ELR (cell line): ENCODE measurements at regions not wholly inside any gene's neighbourhood (a gene's known extent, or its start where the extent isn't known, plus 50 kb on each side); places are given as distances from the start of the nearest gene placed in this dataset.
"Not testable (repeated sequence)": the region's sequence is repeated elsewhere in the genome, so short reads cannot be mapped to it uniquely, and the experiment has no call there.

Experiments used
- DNase-seq: peaks from one replicate; pipeline ENCODE4 v3.0.0-alpha.2; 2015; ENCODE audit warnings: low read depth

- no peak for DNase-seq
These were observed 145.0 kb upstream of the GRK3 start for GRCh38 chr22:25419247-25420113.

- DNase-seq: not testable (repeated sequence)
These were observed 144.4 kb upstream of the GRK3 start for GRCh38 chr22:25420114-25420441.

- no peak for DNase-seq
These were observed 144.0 kb upstream of the GRK3 start for GRCh38 chr22:25420471-25420924.

- no peak for DNase-seq
These were observed 143.3 kb upstream of the GRK3 start for GRCh38 chr22:25420925-25421904.

- DNase-seq: peak; percentile 15
These were observed 137.8 kb upstream of the GRK3 start for GRCh38 chr22:25426530-25427308.

DNA sequence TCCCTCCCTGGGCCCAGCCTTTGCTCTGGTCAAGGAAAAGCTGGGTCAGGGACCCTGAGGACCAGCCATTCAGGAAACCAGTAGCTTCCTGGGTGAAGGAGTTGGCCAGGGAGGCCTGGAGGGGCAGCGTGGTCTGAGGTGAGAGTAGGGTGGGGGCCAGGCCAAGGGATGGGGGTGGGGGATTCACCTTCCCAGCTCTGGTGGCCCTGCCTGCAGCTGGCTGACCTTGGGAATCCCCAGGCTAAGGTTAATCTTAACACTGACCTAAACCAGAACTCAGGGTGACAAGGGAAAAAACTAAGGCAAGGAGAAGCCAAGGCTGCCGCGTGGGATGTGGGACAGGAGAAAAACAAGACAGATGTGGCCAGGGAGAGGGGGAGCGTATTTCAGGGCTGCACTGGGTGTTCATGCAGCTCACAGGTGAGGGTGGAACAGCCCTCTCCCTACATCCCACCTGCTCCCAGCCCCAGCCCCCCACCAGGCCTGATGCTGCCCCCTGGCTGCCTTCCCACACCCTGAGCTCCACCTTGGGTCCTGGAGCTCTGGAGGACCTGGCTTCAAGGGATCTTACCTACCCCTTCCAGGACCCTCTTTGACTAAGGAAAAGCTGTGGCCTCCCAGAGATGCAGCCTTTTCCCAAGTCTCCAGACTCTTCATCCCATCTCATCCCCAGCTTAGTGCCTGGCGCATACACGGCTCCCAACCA lies 132.7 kb upstream of the GRK3 start:
- not testable (repeated sequence) for DNase-seq

- not testable (repeated sequence) for DNase-seq
These were observed 131.0 kb upstream of the GRK3 start for GRCh38 chr22:25433381-25433970.

DNA sequence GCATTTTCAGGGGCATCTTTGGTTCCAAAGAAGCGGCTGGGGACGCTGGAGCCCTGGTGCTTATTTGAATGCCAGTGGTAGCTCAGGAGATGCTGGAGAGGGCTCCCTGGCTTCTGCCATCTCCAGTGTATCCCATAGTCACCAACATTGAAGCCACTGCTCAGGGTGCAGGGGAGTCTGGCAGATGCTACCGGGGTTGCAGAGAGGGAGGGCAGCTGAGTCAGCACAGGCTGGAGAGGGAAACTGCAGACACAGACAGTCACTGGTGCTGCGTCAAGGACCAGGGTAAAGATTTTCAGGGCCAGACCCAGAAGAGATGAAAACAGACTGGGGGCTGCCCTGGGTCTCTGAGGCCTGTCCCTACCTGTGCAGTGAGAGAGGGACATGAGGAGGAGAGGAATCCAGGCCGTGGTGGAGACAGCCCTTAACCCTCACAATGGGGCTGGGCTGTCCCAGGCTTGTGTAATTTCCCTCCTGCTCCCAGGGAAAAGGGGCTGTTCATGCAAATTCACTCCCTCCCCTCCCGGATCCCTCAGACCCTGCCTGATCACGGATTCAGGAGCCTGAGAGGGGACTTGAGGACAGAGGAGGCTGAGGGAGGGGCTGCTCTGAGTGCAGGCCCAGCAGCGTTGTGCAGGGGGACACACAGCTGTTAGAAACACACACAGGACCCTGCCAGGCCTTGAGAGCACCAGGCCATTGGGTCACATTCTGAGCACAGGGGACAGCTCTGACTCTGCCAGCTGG lies 126.9 kb upstream of the GRK3 start:
- DNase-seq: no peak

- DNase-seq: no peak
These were observed 117.3 kb upstream of the GRK3 start for GRCh38 chr22:25447067-25447685.

DNA sequence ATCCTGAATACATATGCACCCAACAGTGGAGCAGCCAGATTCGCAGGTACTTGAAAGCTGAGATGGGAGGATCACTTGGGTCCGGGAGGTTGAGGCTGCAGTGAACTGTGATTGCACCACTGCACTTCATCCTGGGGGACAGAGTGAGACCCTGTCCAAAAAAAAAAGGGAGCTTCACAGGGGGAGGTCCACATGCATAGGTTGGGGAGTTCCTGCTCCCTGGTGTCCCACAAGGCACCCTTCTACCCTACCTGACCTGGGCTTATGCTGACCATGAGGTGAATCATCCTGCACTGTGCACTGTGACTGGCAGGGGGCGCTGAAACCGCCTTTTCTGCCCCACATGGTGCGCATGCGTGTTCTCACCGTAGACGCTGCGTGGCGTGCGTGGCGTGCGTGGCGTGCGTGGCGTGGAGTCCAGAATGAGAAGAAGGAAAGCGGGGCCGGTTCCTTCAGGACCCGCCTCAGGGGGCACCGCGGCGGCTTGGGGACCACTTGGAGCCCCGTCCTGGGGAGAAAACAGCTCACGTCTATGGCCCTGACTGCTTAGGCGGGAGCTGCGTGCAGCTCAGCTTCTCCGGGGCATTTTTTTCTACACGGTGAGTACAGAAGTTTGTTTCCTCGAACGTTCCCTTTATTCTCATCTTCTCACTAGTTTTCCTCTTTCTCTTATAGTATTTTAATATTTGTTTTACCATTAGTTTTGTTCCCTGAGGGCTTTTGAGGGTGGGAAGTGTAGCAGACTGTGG lies 116.6 kb upstream of the GRK3 start:
- DNase-seq: peak; percentile 85

GRCh38 chr22:25448435-25449051 lies 115.9 kb upstream of the GRK3 start:
- peak; percentile 41 for DNase-seq

DNA sequence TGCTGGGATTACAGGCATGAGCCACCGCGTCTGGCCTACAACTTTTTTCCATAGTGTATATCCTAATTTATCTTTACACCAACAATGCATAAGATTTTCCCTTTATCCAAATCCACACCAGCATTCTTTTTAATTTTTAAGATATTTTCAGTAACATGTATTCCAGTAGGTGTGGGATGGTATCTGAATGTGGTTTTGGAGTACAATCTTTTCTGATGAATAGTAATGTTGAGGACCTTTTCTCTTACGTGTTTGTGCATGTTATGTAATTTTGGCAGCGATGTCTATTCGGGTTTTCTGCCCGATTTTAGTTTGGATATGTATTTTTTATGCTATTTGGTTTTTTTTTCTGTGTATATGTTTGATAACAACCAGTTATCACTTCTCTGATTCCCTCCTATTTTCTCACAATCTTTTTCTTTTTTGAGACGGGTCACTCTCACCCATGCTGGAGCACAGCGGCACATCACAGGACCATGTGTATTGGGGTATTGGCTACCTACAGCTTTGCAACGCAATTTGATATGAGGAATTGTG lies 114.6 kb upstream of the GRK3 start:
- no peak for DNase-seq

DNA sequence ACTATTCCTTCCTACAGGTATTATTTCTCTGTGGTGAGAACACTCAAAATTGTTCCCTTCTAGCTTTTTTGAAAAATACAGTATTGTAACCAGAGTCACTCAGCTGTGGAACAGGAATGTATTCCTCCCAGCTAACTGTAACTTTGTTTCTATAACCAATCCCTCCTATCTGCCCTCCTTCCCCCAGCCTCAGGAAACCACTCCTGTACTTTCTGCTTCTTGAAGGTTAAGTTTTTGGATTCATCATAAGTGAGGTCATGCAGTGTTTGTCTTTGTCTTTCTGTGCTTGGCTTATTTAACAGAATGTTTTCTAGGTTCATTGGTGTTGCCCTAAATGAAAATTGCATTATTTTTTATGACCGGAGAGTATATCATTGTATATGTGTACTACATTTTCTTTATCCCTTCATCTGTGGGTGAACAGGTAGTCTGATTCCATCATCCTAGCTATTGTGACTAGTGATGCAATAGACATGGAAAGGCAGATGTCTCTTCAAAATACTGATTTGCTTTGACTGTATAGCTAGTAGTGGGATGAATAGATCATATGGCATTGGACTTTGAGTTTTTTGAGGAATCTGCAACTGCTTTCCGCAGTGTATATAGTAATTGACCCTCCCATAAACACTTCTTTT lies 112.9 kb upstream of the GRK3 start:
- no peak for DNase-seq

GRCh38 chr22:25452116-25452700 lies 112.3 kb upstream of the GRK3 start:
- DNase-seq: no peak

DNA sequence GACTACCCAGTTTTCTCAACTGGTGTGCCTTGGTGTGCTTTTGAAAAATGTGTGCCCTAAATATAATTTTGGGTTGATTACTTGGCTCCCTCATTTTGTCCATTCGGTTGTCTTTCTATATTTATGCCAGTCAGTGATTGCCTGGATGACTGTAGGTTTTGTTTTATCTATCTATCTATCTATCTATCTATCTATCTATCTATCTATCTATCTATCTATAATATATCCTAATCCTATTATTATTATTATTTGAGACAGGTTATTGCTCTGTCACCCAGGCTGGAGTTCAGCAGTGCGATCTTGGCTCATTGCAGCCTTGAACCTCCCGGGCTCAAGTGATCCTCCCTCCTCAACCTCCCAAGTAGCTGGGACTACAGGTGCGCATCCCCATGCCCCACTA lies 111.4 kb upstream of the GRK3 start:
- no peak for DNase-seq

DNA sequence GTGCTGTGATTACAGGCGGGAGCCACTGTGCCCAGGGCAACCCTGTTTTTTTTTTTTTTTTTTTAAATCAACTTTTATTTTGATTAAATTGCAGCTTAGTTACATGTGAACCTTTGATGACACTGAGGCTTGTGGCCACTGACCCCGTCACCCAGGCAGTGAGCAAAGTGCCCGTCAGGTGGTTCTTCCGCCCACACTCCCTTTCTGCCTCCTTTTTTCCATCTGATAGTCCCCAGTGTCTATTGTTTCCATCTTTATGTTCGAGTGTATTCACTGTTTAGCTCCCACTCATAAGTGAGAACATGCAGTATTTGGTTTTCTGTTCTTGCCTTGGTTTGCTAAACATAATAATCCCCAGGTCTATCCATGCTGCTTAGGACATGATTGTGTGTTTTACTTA lies 110.9 kb upstream of the GRK3 start:
- DNase-seq: no peak

DNA sequence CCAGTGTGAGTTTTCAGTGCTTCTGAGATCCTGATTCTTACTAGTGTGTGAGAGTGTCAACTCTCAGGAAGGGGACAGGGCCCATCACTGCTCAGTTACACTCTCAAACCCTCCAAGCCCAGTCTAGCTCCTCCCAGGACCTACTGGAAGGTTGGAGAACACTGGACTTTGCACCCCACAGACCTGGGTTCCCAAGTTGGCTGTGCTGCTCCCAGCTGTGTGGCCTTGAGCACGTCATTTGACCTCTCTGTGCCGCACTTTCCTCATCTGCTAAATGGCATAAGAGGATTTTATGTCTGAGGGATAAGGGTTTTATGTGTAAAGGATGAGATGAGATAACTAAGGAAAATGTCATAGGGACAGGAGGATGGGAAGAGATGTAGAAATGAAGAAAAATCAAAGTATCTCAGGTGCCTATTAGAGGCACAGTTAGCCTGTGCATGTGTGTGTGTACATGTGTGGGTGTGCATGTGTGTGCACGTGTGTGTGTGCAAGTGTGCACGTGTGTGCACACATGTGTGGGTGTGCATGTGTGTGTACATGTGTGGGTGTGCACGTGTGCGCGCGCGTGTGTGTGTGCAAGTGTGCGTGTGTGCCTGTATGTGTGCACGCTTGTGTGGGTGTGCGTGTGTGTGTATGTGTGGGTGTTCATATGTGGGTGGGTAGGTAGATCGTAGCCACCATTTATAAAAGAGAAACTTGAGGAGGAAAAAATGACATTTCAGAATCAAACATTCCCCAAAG lies 108.0 kb upstream of the GRK3 start:
- DNase-seq: not testable (repeated sequence)
